Heart right ventricle (tissue), 16 donors: ENCODE measurements at regions not wholly inside any gene's neighbourhood (a gene's known extent, or its start where the extent isn't known, plus 50 kb on each side); places are given as distances from the start of the nearest gene placed in this dataset.

Source experiments
- ATAC-seq, 8 donors: fragments of 200-7000 bp; cut with Tn5 transposase; one replicate each; pipeline ENCODE4 v1.9.1; 2020; ENCODE audit warnings: mild to moderate bottlenecking in 8 of 8, moderate library complexity in 8 of 8, moderate number of reproducible peaks in 1 of 8
- DNase-seq, 2 donors: peaks; one replicate each; pipeline ENCODE4 v3.0.0-alpha.2; 2020
- H3K27ac ChIP-seq, 10 donors: fragments of 200-600 bp; sonication (generic) in 2 of 10; one replicate each; pipeline versions ENCODE4 v1.5.0 to v1.8.0; 2020 to 2022; ENCODE audit warnings: mild to moderate bottlenecking in 3 of 10
- H3K27me3 ChIP-seq, 7 donors: fragments of 200-600 bp; one replicate each; pipeline ENCODE4 v1.8.0; 2021 to 2022; ENCODE audit warnings: mild to moderate bottlenecking in 2 of 7
- H3K36me3 ChIP-seq, 9 donors: fragments of 200-600 bp; sonication (generic) in 1 of 9; one replicate each; pipeline versions ENCODE4 v1.5.0 to v1.8.0; 2020 to 2022; ENCODE audit warnings: mild to moderate bottlenecking in 2 of 9
- H3K4me1 ChIP-seq, 9 donors: fragments of 200-600 bp; sonication (generic) in 1 of 9; one replicate each; pipeline versions ENCODE4 v1.5.0 to v1.8.0; 2020 to 2022; ENCODE audit warnings: mild to moderate bottlenecking in 4 of 9
- H3K4me3 ChIP-seq, 10 donors: fragments of 200-600 bp; sonication (generic) in 2 of 10; one replicate each; pipeline versions ENCODE4 v1.5.0 to v1.8.0; 2020 to 2022; ENCODE audit warnings: mild to moderate bottlenecking in 7 of 10, moderate library complexity in 2 of 10
- H3K9me3 ChIP-seq, 11 donors: fragments of 200-600 bp in 10 of 11; sonication (generic) in 2 of 11; one replicate each; pipeline versions ENCODE4 v1.5.0 to v1.8.0; 2013 to 2022; ENCODE audit warnings: mild to moderate bottlenecking in 2 of 11, control low read depth in 1 of 11, moderate library complexity in 1 of 11
- WGBS, 2 donors: extraction: QIAGEN DNeasy Blood & Tissue Kit; methylation state at CpG; one replicate each; pipeline ENCODE4 v1.1.7; 2013; ENCODE audit warnings: inconsistent platforms in 1 of 2; 5-methylcytosine and 5-hydroxymethylcytosine counted together
- intact Hi-C, 10 donors: fragments of 100-400 bp; cut with DNase I; formaldehyde crosslinking; loops; one replicate each; pipeline versions ENCODE4 v1.11.1 to v1.14.2; 2022
- TF ChIP-seq, protein P1 (sequence below), 9 donors: fragments of 200-600 bp; sonication (generic) in 2 of 9; IDR thresholded peaks; one replicate each; pipeline versions ENCODE4 v1.5.0 to v1.8.0; 2021 to 2022; ENCODE audit warnings: antibody characterized with exemption in 9 of 9, mild to moderate bottlenecking in 5 of 9, moderate library complexity in 1 of 9
- donor health status: Arrhythmogenic right ventricular cardiomyopathy.
- donor health status: ischemic (EF 13 %, LVEDD 7.1; RV severe dilation, severe dysfunction).
- donor health status: healthy with polysubstance abuse.
- donor health status: DM: no; HTN: yes; CAD: no.
- donor health status: DM: no; HTN: no; CAD: no.
- donor health status: ischemic (EF 25% LVEDD 6.9; RV normal size, moderate dysfunction).
- donor health status: ischemic (EF 25% LVEDD 5.7; RV mildly dilated, moderate dysfunction).
- donor health status: healthy.
- donor health status: DM: yes; HTN: yes; CAD: no.
- donor health status: Ischemic cardiomyopathy.
- donor health status: ischemic (EF 35%, LVEDD 5.7; RV mildly dilated, moderate dysfunction).
- donor health status: nonischemic (EF 11% LVEDD 7.7; RV severe dilation, severe dysfunction).
- donor health status: DM: yes; HTN: yes; CAD: no.
- donor health status: PGD.
- donor health status: ischemic (EF 29% LVEDD 5.4; RV normal size, mild dysfunction).
- donor health status: nonischemic (EF 23%, LVEDD 6.1; RV moderate dilation, normal function).

DNA sequence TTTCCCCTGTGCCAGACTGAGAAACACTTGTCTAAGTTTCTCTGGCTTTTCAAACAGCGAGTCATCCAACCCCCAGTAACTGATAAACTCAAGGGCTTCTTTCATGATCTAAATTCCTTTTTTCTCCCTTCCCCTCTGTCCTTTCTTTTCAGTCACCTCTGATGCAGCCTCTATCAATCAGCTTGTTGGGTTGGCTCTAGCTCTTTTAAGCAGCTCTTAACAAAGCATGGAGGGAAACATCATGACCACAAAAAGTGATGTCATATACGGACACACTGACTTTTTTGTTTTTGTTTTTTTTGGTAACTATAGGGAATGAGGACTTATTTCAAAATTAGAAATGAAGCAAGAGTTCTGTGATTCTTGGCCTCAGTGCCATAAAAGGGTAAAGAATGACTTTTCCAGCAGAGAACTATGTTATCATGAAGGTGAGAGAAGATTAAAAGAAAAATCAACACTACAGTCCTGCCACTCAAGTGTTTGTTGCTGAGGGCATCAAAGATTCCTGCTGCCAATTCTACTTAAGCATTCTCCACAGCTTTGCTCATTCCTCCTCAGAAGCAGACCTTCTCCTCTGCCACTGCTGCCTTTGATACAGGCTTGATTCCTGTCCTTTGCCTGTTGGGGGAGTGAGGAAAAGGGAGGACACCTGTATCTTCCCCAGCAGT lies 457.0 kb upstream of the ONECUT1 start:
- Histone ChIP-seq H3K4me3 (no peak overlapping the region), H3K4me1 (no peaks in the 10 kb centered on the region), H3K27me3 (no peaks in the 10 kb centered on the region), H3K36me3 (no peaks in the 10 kb centered on the region), H3K9me3 (no peaks in the 10 kb centered on the region), H3K27ac (no peak overlapping the region)
- no peak for DNase-seq
- intact Hi-C loops, result no loop called here
- TF ChIP-seq, protein P1, sequence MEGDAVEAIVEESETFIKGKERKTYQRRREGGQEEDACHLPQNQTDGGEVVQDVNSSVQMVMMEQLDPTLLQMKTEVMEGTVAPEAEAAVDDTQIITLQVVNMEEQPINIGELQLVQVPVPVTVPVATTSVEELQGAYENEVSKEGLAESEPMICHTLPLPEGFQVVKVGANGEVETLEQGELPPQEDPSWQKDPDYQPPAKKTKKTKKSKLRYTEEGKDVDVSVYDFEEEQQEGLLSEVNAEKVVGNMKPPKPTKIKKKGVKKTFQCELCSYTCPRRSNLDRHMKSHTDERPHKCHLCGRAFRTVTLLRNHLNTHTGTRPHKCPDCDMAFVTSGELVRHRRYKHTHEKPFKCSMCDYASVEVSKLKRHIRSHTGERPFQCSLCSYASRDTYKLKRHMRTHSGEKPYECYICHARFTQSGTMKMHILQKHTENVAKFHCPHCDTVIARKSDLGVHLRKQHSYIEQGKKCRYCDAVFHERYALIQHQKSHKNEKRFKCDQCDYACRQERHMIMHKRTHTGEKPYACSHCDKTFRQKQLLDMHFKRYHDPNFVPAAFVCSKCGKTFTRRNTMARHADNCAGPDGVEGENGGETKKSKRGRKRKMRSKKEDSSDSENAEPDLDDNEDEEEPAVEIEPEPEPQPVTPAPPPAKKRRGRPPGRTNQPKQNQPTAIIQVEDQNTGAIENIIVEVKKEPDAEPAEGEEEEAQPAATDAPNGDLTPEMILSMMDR (IDR thresholded peaks at IDR 0.05), result no peak
- WGBS, 2 donors, result 29 to 34% methylated on average over 2 of the region's 2 CpGs
- ATAC-seq, result no peak

DNA sequence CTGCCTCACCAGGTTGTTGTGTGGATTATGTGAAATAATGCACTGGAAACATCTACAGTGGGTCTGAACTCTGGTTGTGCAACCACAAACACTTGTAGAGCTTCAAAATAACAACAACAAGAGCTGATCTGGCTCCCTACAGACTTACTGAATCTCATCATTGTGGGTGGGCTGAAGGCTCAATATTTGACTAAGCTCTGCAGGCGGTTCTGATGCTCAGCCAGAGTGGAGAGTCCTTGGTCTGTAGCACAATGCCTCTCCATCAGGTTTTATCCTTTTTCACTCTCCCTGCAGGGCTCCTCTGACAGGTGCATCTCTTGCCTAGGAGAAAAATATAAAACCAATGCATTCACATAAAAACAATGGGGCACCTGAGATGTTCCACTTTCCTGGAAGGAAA lies 456.3 kb upstream of the ONECUT1 start:
- no peaks in the 10 kb centered on the region for H3K36me3 ChIP-seq
- ATAC-seq, result no peak
- no peak for DNase-seq
- 73 to 81% methylated on average over 1 of the region's 1 CpG for WGBS, 2 donors
- H3K4me3 ChIP-seq, result no peak overlapping the region
- no peaks in the 10 kb centered on the region for H3K4me1 ChIP-seq
- H3K27me3 ChIP-seq, result no peaks in the 10 kb centered on the region
- no peak overlapping the region for H3K27ac ChIP-seq
- intact Hi-C loops, result no loop called here
- H3K9me3 ChIP-seq, result no peaks in the 10 kb centered on the region
- TF ChIP-seq, protein P1 (IDR thresholded peaks at IDR 0.05), result no peak

DNA sequence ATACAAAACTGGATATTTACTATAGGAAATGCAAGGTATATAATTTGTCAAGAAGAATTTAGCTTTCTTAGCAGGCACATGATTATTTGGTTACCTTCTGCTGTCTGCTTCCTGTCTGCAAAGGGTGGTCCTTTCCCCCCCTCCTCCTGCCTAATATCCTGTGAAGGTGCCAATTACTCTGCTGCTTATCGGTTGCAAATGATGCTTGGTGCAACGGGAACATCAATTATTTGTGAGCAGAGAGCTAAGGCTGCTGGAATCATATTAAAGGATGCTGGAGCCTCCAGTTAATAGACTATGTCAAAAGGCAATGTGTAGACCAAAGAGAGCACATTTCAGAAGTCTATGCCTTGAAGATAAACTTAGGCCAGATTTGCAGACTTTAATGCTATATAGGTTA lies 443.7 kb upstream of the ONECUT1 start:
- Histone ChIP-seq H3K36me3 (no peaks in the 10 kb centered on the region), H3K27ac (no peak overlapping the region), H3K9me3 (no peaks in the 10 kb centered on the region), H3K4me3 (no peak overlapping the region), H3K27me3 (no peaks in the 10 kb centered on the region), H3K4me1 (no peaks in the 10 kb centered on the region)
- no peak for DNase-seq
- TF ChIP-seq, protein P1 (IDR thresholded peaks at IDR 0.05), result no peak
- 31 to 38% methylated on average over 2 of the region's 2 CpGs for WGBS, 2 donors
- intact Hi-C loops, result loop anchor here in 1 of 10 donors (1.0 kb wide), 1 partner anchor 14 kb away; no protein-coding TSS in a partner anchor
- no peak for ATAC-seq

DNA sequence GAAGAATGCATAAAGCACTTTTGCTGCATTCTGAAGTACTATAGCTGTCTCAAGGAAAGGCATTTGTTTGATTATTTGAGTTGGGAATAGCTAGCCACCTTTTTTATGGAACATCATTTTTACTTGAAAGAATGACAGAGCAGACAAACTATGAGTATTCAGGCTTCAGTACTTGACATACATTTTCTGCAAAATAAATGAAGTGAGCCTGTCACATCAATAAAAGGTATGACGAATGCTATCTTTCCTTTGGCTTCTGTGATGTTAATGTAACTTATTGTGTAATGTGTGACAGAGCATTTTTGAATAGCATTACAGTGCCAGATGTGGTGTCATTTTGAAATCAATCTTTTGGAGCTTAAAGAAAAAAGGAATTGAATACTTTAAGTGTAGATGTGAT lies 440.3 kb upstream of the ONECUT1 start:
- Histone ChIP-seq H3K27ac (no peak overlapping the region), H3K36me3 (no peaks in the 10 kb centered on the region), H3K9me3 (no peaks in the 10 kb centered on the region), H3K27me3 (no peaks in the 10 kb centered on the region), H3K4me1 (no peaks in the 10 kb centered on the region), H3K4me3 (no peak overlapping the region)
- TF ChIP-seq, protein P1 (IDR thresholded peaks at IDR 0.05), result no peak
- ATAC-seq, result no peak
- DNase-seq, result no peak
- WGBS, 2 donors, result 62 to 69% methylated on average over 1 of the region's 1 CpG
- intact Hi-C loops, result no loop called here
